Ishikawa (cell line): ENCODE measurements at regions not wholly inside any gene's neighbourhood (a gene's known extent, or its start where the extent isn't known, plus 50 kb on each side); places are given as distances from the start of the nearest gene placed in this dataset.

Experiments
- CEBPB ChIP-seq: IDR thresholded peaks from 2 replicates; pipeline ENCODE4 v1.6.1; 2012
- CREB1 ChIP-seq: IDR thresholded peaks from 2 replicates; pipeline ENCODE4 v1.6.1; 2012; ENCODE audit warnings: low read depth
- EGR1 ChIP-seq: IDR thresholded peaks from 2 replicates; pipeline ENCODE4 v1.6.1; 2012
- EP300 ChIP-seq: IDR thresholded peaks from 2 replicates; pipeline ENCODE4 v1.6.1; 2012; ENCODE audit warnings: borderline replicate concordance
- FOXM1 ChIP-seq: IDR thresholded peaks from 2 replicates; pipeline ENCODE4 v1.6.1; 2012; ENCODE audit warnings: low read depth, borderline replicate concordance
- NFIC ChIP-seq: IDR thresholded peaks from 2 replicates; pipeline ENCODE4 v1.6.1; 2012
- RAD21 ChIP-seq: IDR thresholded peaks from 2 replicates; pipeline ENCODE4 v1.6.1; 2012; ENCODE audit warnings: low read depth
- TAF1 ChIP-seq: IDR thresholded peaks from 2 replicates; pipeline ENCODE4 v1.6.1; 2012; ENCODE audit warnings: low read depth, mild to moderate bottlenecking
- TCF12 ChIP-seq: IDR thresholded peaks from 2 replicates; pipeline ENCODE4 v1.6.1; 2012; ENCODE audit warnings: low read depth
- YY1 ChIP-seq: IDR thresholded peaks from 2 replicates; pipeline ENCODE4 v1.6.1; 2012; ENCODE audit warnings: low read depth
- TF ChIP-seq, protein P1 (sequence below): IDR thresholded peaks from 2 replicates; pipeline ENCODE4 v1.6.1; 2012; ENCODE audit warnings: low read depth, mild to moderate bottlenecking
- TF ChIP-seq, protein P2 (sequence below): IDR thresholded peaks from 2 replicates; pipeline ENCODE4 v1.6.1; 2012

DNA sequence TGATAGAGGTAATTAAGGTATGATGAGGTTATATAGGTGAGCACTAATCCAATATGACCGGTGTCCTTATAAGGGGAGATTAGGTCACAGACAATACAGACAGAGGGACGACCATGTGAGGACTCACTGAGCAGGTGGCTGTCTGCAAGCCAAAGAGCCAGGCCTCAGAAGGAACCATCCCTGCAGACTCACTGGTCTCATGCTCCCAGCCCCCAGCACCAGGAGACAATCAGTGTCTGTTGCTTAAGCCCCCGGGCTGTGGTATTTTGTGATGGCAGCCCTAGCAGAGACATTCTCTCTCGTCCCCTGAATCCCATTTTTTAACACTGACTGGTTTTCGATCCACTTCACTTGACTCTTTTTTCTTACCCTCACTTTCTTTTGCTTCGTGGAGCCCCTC, 51.9 kb upstream of the PABPC3 start:
- TF ChIP-seq EP300 (no peak), EGR1 (no peak), RAD21 (no peak), FOXM1 (no peak), TCF12 (no peak), CEBPB (no peak), TAF1 (no peak), YY1 (no peak), CREB1 (no peak), NFIC (no peak)
- TF ChIP-seq, protein P1, sequence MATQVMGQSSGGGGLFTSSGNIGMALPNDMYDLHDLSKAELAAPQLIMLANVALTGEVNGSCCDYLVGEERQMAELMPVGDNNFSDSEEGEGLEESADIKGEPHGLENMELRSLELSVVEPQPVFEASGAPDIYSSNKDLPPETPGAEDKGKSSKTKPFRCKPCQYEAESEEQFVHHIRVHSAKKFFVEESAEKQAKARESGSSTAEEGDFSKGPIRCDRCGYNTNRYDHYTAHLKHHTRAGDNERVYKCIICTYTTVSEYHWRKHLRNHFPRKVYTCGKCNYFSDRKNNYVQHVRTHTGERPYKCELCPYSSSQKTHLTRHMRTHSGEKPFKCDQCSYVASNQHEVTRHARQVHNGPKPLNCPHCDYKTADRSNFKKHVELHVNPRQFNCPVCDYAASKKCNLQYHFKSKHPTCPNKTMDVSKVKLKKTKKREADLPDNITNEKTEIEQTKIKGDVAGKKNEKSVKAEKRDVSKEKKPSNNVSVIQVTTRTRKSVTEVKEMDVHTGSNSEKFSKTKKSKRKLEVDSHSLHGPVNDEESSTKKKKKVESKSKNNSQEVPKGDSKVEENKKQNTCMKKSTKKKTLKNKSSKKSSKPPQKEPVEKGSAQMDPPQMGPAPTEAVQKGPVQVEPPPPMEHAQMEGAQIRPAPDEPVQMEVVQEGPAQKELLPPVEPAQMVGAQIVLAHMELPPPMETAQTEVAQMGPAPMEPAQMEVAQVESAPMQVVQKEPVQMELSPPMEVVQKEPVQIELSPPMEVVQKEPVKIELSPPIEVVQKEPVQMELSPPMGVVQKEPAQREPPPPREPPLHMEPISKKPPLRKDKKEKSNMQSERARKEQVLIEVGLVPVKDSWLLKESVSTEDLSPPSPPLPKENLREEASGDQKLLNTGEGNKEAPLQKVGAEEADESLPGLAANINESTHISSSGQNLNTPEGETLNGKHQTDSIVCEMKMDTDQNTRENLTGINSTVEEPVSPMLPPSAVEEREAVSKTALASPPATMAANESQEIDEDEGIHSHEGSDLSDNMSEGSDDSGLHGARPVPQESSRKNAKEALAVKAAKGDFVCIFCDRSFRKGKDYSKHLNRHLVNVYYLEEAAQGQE = no peak
- TF ChIP-seq, protein P2, sequence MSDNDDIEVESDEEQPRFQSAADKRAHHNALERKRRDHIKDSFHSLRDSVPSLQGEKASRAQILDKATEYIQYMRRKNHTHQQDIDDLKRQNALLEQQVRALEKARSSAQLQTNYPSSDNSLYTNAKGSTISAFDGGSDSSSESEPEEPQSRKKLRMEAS = no peak
